Stimulated activated CD8-positive, alpha-beta memory T cell treated with anti-CD3 and anti-CD28 coated beads, Interleukin-4, amount 100 ng/mL, for 24 hours (primary cell): ENCODE measurements at regions not wholly inside any gene's neighbourhood (a gene's known extent, or its start where the extent isn't known, plus 50 kb on each side); places are given as distances from the start of the nearest gene placed in this dataset.
"Not testable (repeated sequence)": the region's sequence is repeated elsewhere in the genome, so short reads cannot be mapped to it uniquely, and the experiment has no call there.

Experiments
- DNase-seq: peaks from one replicate; pipeline ENCODE4 v3.0.0-alpha.2; 2020; ENCODE audit warnings: low read depth

DNA sequence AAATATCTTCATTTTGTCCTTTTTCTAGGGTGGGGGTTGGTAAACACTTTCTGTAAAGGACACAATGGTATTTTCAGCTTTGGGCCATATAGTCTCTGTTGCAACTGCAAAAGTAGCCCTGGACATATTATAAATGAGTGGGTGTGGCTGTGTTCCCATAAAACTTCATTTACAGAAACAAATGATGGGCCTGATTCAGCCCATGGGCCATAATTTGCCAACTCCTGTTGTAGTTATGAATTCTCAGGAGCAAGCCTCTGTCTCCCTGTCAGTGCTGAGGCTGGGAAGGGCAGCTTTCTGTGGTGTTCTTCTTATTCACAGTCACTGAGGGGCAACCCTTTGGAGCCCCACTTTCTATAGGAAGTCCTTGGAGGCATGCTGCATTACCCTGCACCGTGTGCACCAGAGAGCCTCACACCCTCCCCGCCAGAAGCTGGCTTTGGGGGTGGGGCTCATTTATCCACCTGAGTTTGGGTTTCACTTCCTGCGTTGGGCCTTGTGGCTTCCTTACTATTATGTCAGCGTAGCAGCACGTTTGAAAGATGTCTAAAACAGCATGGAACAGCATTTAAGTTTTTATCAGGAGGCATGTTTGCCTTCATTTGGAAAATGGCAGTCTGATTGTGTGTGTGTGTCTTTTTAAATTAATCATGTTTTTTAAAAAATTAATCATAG, 60.8 kb upstream of the FAN1 start:
- not testable (repeated sequence) for DNase-seq

DNA sequence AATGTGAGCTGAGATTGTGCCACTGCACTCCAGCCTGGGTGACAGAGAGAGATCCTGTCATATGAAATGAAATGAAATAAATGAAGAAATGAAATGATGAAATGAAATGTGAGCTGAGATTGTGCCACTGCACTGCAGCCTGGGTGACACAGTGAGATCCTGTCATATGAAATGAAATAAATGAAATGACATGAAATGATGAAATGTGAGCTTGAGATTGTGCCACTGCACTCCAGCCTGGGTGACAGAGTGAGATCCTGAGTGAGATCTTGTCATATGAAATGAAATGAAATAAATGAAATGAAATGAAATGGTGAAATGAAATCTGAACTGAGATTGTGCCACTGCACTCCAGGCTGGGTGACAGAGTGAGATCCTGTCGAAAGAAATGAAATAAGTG, 58.2 kb upstream of the FAN1 start:
- not testable (repeated sequence) for DNase-seq
